Hepatocyte (in vitro differentiated cells): ENCODE measurements at regions not wholly inside any gene's neighbourhood (a gene's known extent, or its start where the extent isn't known, plus 50 kb on each side); places are given as distances from the start of the nearest gene placed in this dataset.

Experiments
- DNase-seq: peaks from one replicate; pipeline ENCODE4 v3.0.0-alpha.2; 2016; ENCODE audit warnings: low spot score
- H2AFZ ChIP-seq: fragments of 200-600 bp; sonication (generic); 2 replicates; pipeline ENCODE4 v1.6.0; 2016; ENCODE audit warnings: antibody characterized with exemption, mild to moderate bottlenecking
- H3K27ac ChIP-seq: fragments of 200-600 bp; sonication (generic); 2 replicates; pipeline ENCODE4 v1.5.1; 2016; ENCODE audit warnings: mild to moderate bottlenecking
- H3K27me3 ChIP-seq: fragments of 200-600 bp; sonication (generic); 2 replicates; pipeline ENCODE4 v1.6.1; 2016
- H3K36me3 ChIP-seq: fragments of 200-600 bp; sonication (generic); replicated peaks from 2 replicates; pipeline ENCODE4 v1.5.1; 2016; ENCODE audit warnings: low read depth; ENCODE audit not compliant: insufficient read depth
- H3K4me1 ChIP-seq: fragments of 200-600 bp; sonication (generic); 2 replicates; pipeline ENCODE4 v1.5.1; 2016; ENCODE audit warnings: mild to moderate bottlenecking, moderate library complexity; ENCODE audit not compliant: insufficient read depth
- H3K4me2 ChIP-seq: fragments of 200-600 bp; sonication (generic); 2 replicates; pipeline ENCODE4 v1.6.0; 2016
- H3K4me3 ChIP-seq: fragments of 200-600 bp; sonication (generic); 2 replicates; pipeline ENCODE4 v1.5.1; 2016; ENCODE audit warnings: mild to moderate bottlenecking
- H3K79me2 ChIP-seq: fragments of 200-600 bp; sonication (generic); 2 replicates; pipeline ENCODE4 v1.6.0; 2017; ENCODE audit warnings: mild to moderate bottlenecking
- H3K9me2 ChIP-seq: fragments of 200-600 bp; sonication (generic); replicated peaks from 2 replicates; pipeline ENCODE4 v1.6.0; 2017; ENCODE audit warnings: mild to moderate bottlenecking; ENCODE audit not compliant: insufficient read depth
- H3K9me3 ChIP-seq: fragments of 200-600 bp; sonication (generic); 2 replicates; pipeline ENCODE4 v1.5.1; 2016; ENCODE audit warnings: low read depth, mild to moderate bottlenecking
- H4K20me1 ChIP-seq: fragments of 200-600 bp; sonication (generic); 2 replicates; pipeline ENCODE4 v1.6.0; 2016; ENCODE audit warnings: mild to moderate bottlenecking; ENCODE audit not compliant: insufficient read depth, poor library complexity, severe bottlenecking
- EZH2 ChIP-seq: fragments of 200-600 bp; sonication (generic); IDR thresholded peaks from 2 replicates; pipeline ENCODE4 v1.6.1; 2016; ENCODE audit warnings: antibody characterized with exemption, mild to moderate bottlenecking, borderline replicate concordance
- EZH2phosphoT487 ChIP-seq: fragments of 200-600 bp; sonication (generic); IDR thresholded peaks from one replicate; pipeline ENCODE4 v1.6.1; 2018; ENCODE audit warnings: antibody characterized with exemption, mild to moderate bottlenecking, low read depth, moderate library complexity; ENCODE audit not compliant: unreplicated experiment, severe bottlenecking
- WGBS: methylation state at CpG from one replicate; pipeline ENCODE4 v1.1.6; 2016; ENCODE audit warnings: low lambda C conversion rate; ENCODE audit errors: missing lambda C conversion rate; 5-methylcytosine and 5-hydroxymethylcytosine counted together
- TF ChIP-seq, protein P1 (sequence below): fragments of 200-600 bp; sonication (generic); IDR thresholded peaks from 2 replicates; pipeline ENCODE4 v1.5.1; 2016; ENCODE audit warnings: antibody characterized with exemption, mild to moderate bottlenecking; ENCODE audit not compliant: poor library complexity

- no peak for DNase-seq
- Histone ChIP-seq H3K4me2 (no peak overlapping the region), H3K36me3 (no peaks in the 10 kb centered on the region), H3K79me2 (no peaks in the 10 kb centered on the region), H4K20me1 (no peaks in the 10 kb centered on the region), H3K4me1 (no peaks in the 10 kb centered on the region), H3K4me3 (no peak overlapping the region), H3K9me2 (no peaks in the 10 kb centered on the region), H3K27ac (no peak overlapping the region), H2AFZ (no peak overlapping the region), H3K27me3 (no peaks in the 10 kb centered on the region), H3K9me3 (no peaks in the 10 kb centered on the region)
- WGBS: 73% methylated on average over 4 of the region's 4 CpGs
- TF ChIP-seq EZH2 (no peak), EZH2phosphoT487 (no peak)
- TF ChIP-seq, protein P1, sequence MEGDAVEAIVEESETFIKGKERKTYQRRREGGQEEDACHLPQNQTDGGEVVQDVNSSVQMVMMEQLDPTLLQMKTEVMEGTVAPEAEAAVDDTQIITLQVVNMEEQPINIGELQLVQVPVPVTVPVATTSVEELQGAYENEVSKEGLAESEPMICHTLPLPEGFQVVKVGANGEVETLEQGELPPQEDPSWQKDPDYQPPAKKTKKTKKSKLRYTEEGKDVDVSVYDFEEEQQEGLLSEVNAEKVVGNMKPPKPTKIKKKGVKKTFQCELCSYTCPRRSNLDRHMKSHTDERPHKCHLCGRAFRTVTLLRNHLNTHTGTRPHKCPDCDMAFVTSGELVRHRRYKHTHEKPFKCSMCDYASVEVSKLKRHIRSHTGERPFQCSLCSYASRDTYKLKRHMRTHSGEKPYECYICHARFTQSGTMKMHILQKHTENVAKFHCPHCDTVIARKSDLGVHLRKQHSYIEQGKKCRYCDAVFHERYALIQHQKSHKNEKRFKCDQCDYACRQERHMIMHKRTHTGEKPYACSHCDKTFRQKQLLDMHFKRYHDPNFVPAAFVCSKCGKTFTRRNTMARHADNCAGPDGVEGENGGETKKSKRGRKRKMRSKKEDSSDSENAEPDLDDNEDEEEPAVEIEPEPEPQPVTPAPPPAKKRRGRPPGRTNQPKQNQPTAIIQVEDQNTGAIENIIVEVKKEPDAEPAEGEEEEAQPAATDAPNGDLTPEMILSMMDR: no peak
Measured at GRCh38 chr2:19607931-19608771, 249.7 kb upstream of the OSR1 start.

GRCh38 chr2:19607400-19607799 lies 249.0 kb upstream of the OSR1 start:
- H3K4me2 ChIP-seq: no peak overlapping the region
- WGBS: 83% methylated on average over 5 of the region's 5 CpGs
- H3K9me3 ChIP-seq: no peaks in the 10 kb centered on the region
- no peaks in the 10 kb centered on the region for H3K9me2 ChIP-seq
- no peaks in the 10 kb centered on the region for H3K79me2 ChIP-seq
- no peak for DNase-seq
- TF ChIP-seq, protein P1: no peak
- no peak overlapping the region for H3K27ac ChIP-seq
- no peaks in the 10 kb centered on the region for H4K20me1 ChIP-seq
- no peaks in the 10 kb centered on the region for H3K36me3 ChIP-seq
- H3K4me3 ChIP-seq: no peak overlapping the region
- no peaks in the 10 kb centered on the region for H3K4me1 ChIP-seq
- H3K27me3 ChIP-seq: no peaks in the 10 kb centered on the region
- no peak overlapping the region for H2AFZ ChIP-seq

- Histone ChIP-seq H2AFZ (no peak overlapping the region), H3K36me3 (no peaks in the 10 kb centered on the region), H3K9me2 (no peaks in the 10 kb centered on the region), H3K4me3 (no peak overlapping the region), H3K27me3 (no peaks in the 10 kb centered on the region), H3K9me3 (no peaks in the 10 kb centered on the region), H3K4me1 (no peaks in the 10 kb centered on the region), H3K79me2 (no peaks in the 10 kb centered on the region), H4K20me1 (no peaks in the 10 kb centered on the region), H3K27ac (no peak overlapping the region), H3K4me2 (no peak overlapping the region)
- 76% methylated on average over 2 of the region's 2 CpGs for WGBS
- DNase-seq: no peak
- TF ChIP-seq EZH2phosphoT487 (no peak), EZH2 (no peak)
- TF ChIP-seq, protein P1: no peak
Measured at GRCh38 chr2:19600982-19601381, 242.6 kb upstream of the OSR1 start.

GRCh38 chr2:19600506-19600905 lies 242.1 kb upstream of the OSR1 start:
- DNase-seq: no peak
- Histone ChIP-seq H2AFZ (no peak overlapping the region), H3K27me3 (no peaks in the 10 kb centered on the region), H3K9me3 (no peaks in the 10 kb centered on the region), H3K4me1 (no peaks in the 10 kb centered on the region), H3K9me2 (no peaks in the 10 kb centered on the region), H3K27ac (no peak overlapping the region), H3K4me2 (no peak overlapping the region), H3K79me2 (no peaks in the 10 kb centered on the region), H3K4me3 (no peak overlapping the region), H4K20me1 (no peaks in the 10 kb centered on the region), H3K36me3 (no peaks in the 10 kb centered on the region)
- TF ChIP-seq EZH2: no peak
- TF ChIP-seq, protein P1: no peak
- TF ChIP-seq EZH2phosphoT487: no peak
